Gastroesophageal sphincter (tissue), 3 donors: ENCODE measurements at regions not wholly inside any gene's neighbourhood (a gene's known extent, or its start where the extent isn't known, plus 50 kb on each side); places are given as distances from the start of the nearest gene placed in this dataset.

ENCODE experiments used
- CTCF ChIP-seq, 4 experiments: fragments of 200-600 bp in 2 of 4; fragments of 450-650 bp in 2 of 4; sonication (generic) in 1 of 4; IDR thresholded peaks; one replicate each; pipeline ENCODE4 v1.5.1; 2017 to 2019; ENCODE audit warnings: antibody characterized with exemption in 4 of 4, mild to moderate bottlenecking in 2 of 4, moderate library complexity in 2 of 4
- EP300 ChIP-seq: sonication (generic); formaldehyde crosslinking; IDR thresholded peaks from one replicate; pipeline ENCODE4 v1.6.1; 2017; ENCODE audit warnings: antibody characterized with exemption, mild to moderate bottlenecking
- POLR2A ChIP-seq, 2 donors: fragments of 450-650 bp; IDR thresholded peaks; one replicate each; pipeline ENCODE4 v1.6.1; 2017; ENCODE audit warnings: antibody characterized with exemption in 2 of 2, mild to moderate bottlenecking in 2 of 2, moderate library complexity in 1 of 2
- POLR2AphosphoS5 ChIP-seq: sonication (generic); formaldehyde crosslinking; IDR thresholded peaks from one replicate; pipeline ENCODE4 v1.6.1; 2017; ENCODE audit warnings: antibody characterized with exemption

GRCh38 chr1:218887141-218887925 lies 286.3 kb upstream of the LYPLAL1 start:
- no peak for TF ChIP-seq CTCF (IDR thresholded peaks at IDR 0.05)
- no peak for TF ChIP-seq EP300
- TF ChIP-seq POLR2A (IDR thresholded peaks at IDR 0.05): no peak
- no peak for TF ChIP-seq POLR2AphosphoS5
